ENCODE measurements at regions not wholly inside any gene's neighbourhood (a gene's known extent, or its start where the extent isn't known, plus 50 kb on each side); places are given as distances from the start of the nearest gene placed in this dataset.

GRCh38 chr1:38512024-38512767 lies 347.4 kb downstream of the RRAGC start:
- Histone ChIP-seq H2BK120ac (ENCODE audit: low read depth, low read length) (no peak overlapping the region), H2BK5ac (ENCODE audit: low read length) (no peak overlapping the region), H3K56ac (ENCODE audit: low read length) (no peak overlapping the region), H3K4me3 (ENCODE audit: low read length) (no peak overlapping the region), H3K4me2 (ENCODE audit: low read length) (no peak overlapping the region), H3K23ac (ENCODE audit: low read length) (no peak overlapping the region), H3K4me1 (ENCODE audit: control insufficient read depth, low read depth, low read length) (peaks cover 9% of the 10 kb centered on the region), H2BK15ac (replicated peaks; ENCODE audit: low read depth) (no peak overlapping the region), H3K9ac (ENCODE audit: low read length) (no peak overlapping the region), H3K18ac (ENCODE audit: low read length) (no peak overlapping the region), H3K36me3 (ENCODE audit: control insufficient read depth, insufficient read depth, low read length) (no peaks in the 10 kb centered on the region), H2AK5ac (ENCODE audit: low read length) (no peak overlapping the region), H3K79me2 (ENCODE audit: control insufficient read depth, insufficient read depth, low read length) (no peaks in the 10 kb centered on the region), H4K8ac (ENCODE audit: low read depth, low read length) (no peak overlapping the region), H3K27me3 (ENCODE audit: insufficient read depth, low read length, poor library complexity) (no peaks in the 10 kb centered on the region), H3K79me1 (ENCODE audit: low read length) (no peaks in the 10 kb centered on the region), H4K5ac (ENCODE audit: low read length) (no peak overlapping the region), H3K27ac (ENCODE audit: low read depth, low read length) (no peak overlapping the region), H3K4ac (ENCODE audit: low read depth, low read length) (no peak overlapping the region)
- DNase-seq, result peak; percentile 48
- WGBS (ENCODE audit: extremely low coverage, insufficient coverage, low lambda C conversion rate), result no CpG with 5 or more reads among the region's 5 CpGs

GRCh38 chr1:38508232-38508631 lies 351.3 kb downstream of the RRAGC start:
- Histone ChIP-seq H4K5ac (ENCODE audit: low read length) (no peak overlapping the region), H3K18ac (ENCODE audit: low read length) (no peak overlapping the region), H3K4me3 (ENCODE audit: low read length) (no peak overlapping the region), H3K4ac (ENCODE audit: low read depth, low read length) (no peak overlapping the region), H3K79me1 (ENCODE audit: low read length) (no peaks in the 10 kb centered on the region), H2BK15ac (replicated peaks; ENCODE audit: low read depth) (no peak overlapping the region), H2BK5ac (ENCODE audit: low read length) (no peak overlapping the region), H3K56ac (ENCODE audit: low read length) (no peak overlapping the region), H3K4me1 (ENCODE audit: control insufficient read depth, low read depth, low read length) (peaks cover 9% of the 10 kb centered on the region), H3K23ac (ENCODE audit: low read length) (no peak overlapping the region), H2AK5ac (ENCODE audit: low read length) (no peak overlapping the region), H4K8ac (ENCODE audit: low read depth, low read length) (no peak overlapping the region), H3K9ac (ENCODE audit: low read length) (no peak overlapping the region), H3K27me3 (ENCODE audit: insufficient read depth, low read length, poor library complexity) (no peaks in the 10 kb centered on the region), H3K36me3 (ENCODE audit: control insufficient read depth, insufficient read depth, low read length) (no peaks in the 10 kb centered on the region), H3K27ac (ENCODE audit: low read depth, low read length) (no peak overlapping the region), H3K4me2 (ENCODE audit: low read length) (no peak overlapping the region), H2BK120ac (ENCODE audit: low read depth, low read length) (no peak overlapping the region), H3K79me2 (ENCODE audit: control insufficient read depth, insufficient read depth, low read length) (no peaks in the 10 kb centered on the region)
- no CpG with 5 or more reads among the region's 6 CpGs for WGBS (ENCODE audit: extremely low coverage, insufficient coverage, low lambda C conversion rate)
- peak; percentile 88 for DNase-seq

DNA sequence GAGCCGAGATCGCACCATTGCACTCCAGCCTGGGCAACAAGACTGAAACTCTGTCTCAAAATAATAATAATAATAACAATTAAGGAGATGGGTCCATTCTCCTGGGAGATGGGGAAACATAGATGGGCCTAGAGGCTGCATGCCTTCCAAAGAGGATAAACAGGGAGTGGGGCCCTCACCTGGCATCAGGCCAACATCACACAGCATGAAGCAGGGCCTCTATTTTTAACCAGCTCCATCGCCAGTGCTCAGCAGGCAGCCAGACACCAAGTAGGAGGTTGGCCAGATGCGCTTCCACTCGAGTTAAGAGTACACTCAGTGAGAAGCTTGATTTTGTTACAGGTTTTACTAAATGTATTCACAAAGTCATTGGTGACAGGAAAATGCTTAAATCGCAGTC lies 352.0 kb downstream of the RRAGC start:
- H3K79me2 ChIP-seq (ENCODE audit: control insufficient read depth, insufficient read depth, low read length), result no peaks in the 10 kb centered on the region
- no peak overlapping the region for H3K23ac ChIP-seq (ENCODE audit: low read length)
- no peak overlapping the region for H2BK5ac ChIP-seq (ENCODE audit: low read length)
- H3K27me3 ChIP-seq (ENCODE audit: insufficient read depth, low read length, poor library complexity), result no peaks in the 10 kb centered on the region
- H3K36me3 ChIP-seq (ENCODE audit: control insufficient read depth, insufficient read depth, low read length), result no peaks in the 10 kb centered on the region
- H4K5ac ChIP-seq (ENCODE audit: low read length), result no peak overlapping the region
- peaks cover 9% of the 10 kb centered on the region for H3K4me1 ChIP-seq (ENCODE audit: control insufficient read depth, low read depth, low read length)
- no peak overlapping the region for H4K8ac ChIP-seq (ENCODE audit: low read depth, low read length)
- H3K56ac ChIP-seq (ENCODE audit: low read length), result no peak overlapping the region
- H3K9ac ChIP-seq (ENCODE audit: low read length), result no peak overlapping the region
- H3K18ac ChIP-seq (ENCODE audit: low read length), result no peak overlapping the region
- DNase-seq, result no peak
- no peak overlapping the region for H2AK5ac ChIP-seq (ENCODE audit: low read length)
- H3K4ac ChIP-seq (ENCODE audit: low read depth, low read length), result no peak overlapping the region
- H3K79me1 ChIP-seq (ENCODE audit: low read length), result no peaks in the 10 kb centered on the region
- H3K27ac ChIP-seq (ENCODE audit: low read depth, low read length), result no peak overlapping the region
- no peak overlapping the region for H3K4me3 ChIP-seq (ENCODE audit: low read length)
- H3K4me2 ChIP-seq (ENCODE audit: low read length), result no peak overlapping the region
- no peak overlapping the region for H2BK120ac ChIP-seq (ENCODE audit: low read depth, low read length)
- no peak overlapping the region for H2BK15ac ChIP-seq (replicated peaks; ENCODE audit: low read depth)
- WGBS (ENCODE audit: extremely low coverage, insufficient coverage, low lambda C conversion rate), result no CpG with 5 or more reads among the region's 6 CpGs

DNA sequence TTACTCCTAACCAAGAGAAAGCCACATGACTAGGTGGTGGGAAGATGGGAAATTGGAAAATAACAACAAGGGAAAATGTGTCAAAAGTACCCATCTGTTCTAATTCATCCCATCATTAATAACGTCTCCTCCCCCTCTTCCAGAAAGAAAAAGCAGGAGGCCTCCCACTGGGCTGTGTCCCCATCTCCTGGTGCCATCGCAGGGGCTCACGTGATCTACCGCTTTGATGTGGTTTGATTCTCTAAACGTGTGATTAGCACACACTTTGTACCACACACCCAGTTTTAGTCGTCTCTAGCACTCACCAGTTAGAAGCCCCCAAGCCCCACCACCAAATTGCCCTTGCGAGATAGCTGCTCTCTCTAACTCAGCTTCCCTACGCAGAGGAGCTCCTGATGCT lies 353.6 kb downstream of the RRAGC start:
- H3K4me3 ChIP-seq (ENCODE audit: low read length), result no peak overlapping the region
- no peak for DNase-seq
- H3K79me2 ChIP-seq (ENCODE audit: control insufficient read depth, insufficient read depth, low read length), result no peaks in the 10 kb centered on the region
- H3K18ac ChIP-seq (ENCODE audit: low read length), result no peak overlapping the region
- no peak overlapping the region for H3K4ac ChIP-seq (ENCODE audit: low read depth, low read length)
- no peak overlapping the region for H3K4me2 ChIP-seq (ENCODE audit: low read length)
- H3K36me3 ChIP-seq (ENCODE audit: control insufficient read depth, insufficient read depth, low read length), result no peaks in the 10 kb centered on the region
- no peak overlapping the region for H2BK120ac ChIP-seq (ENCODE audit: low read depth, low read length)
- no peak overlapping the region for H2BK15ac ChIP-seq (replicated peaks; ENCODE audit: low read depth)
- H3K79me1 ChIP-seq (ENCODE audit: low read length), result no peaks in the 10 kb centered on the region
- no peak overlapping the region for H3K9ac ChIP-seq (ENCODE audit: low read length)
- no CpG with 5 or more reads among the region's 8 CpGs for WGBS (ENCODE audit: extremely low coverage, insufficient coverage, low lambda C conversion rate)
- H3K27me3 ChIP-seq (ENCODE audit: insufficient read depth, low read length, poor library complexity), result no peaks in the 10 kb centered on the region
- no peak overlapping the region for H4K5ac ChIP-seq (ENCODE audit: low read length)
- H3K4me1 ChIP-seq (ENCODE audit: control insufficient read depth, low read depth, low read length), result peaks cover 10% of the 10 kb centered on the region
- H4K8ac ChIP-seq (ENCODE audit: low read depth, low read length), result no peak overlapping the region
- no peak overlapping the region for H2AK5ac ChIP-seq (ENCODE audit: low read length)
- no peak overlapping the region for H3K23ac ChIP-seq (ENCODE audit: low read length)
- no peak overlapping the region for H2BK5ac ChIP-seq (ENCODE audit: low read length)
- H3K56ac ChIP-seq (ENCODE audit: low read length), result no peak overlapping the region
- H3K27ac ChIP-seq (ENCODE audit: low read depth, low read length), result no peak overlapping the region

GRCh38 chr1:38502758-38503157 lies 356.8 kb downstream of the RRAGC start:
- Histone ChIP-seq H3K4ac (ENCODE audit: low read depth, low read length) (no peak overlapping the region), H3K36me3 (ENCODE audit: control insufficient read depth, insufficient read depth, low read length) (no peaks in the 10 kb centered on the region), H3K23ac (ENCODE audit: low read length) (no peak overlapping the region), H3K4me3 (ENCODE audit: low read length) (no peak overlapping the region), H3K4me1 (ENCODE audit: control insufficient read depth, low read depth, low read length) (peaks cover 5% of the 10 kb centered on the region), H2BK5ac (ENCODE audit: low read length) (no peak overlapping the region), H3K79me2 (ENCODE audit: control insufficient read depth, insufficient read depth, low read length) (no peaks in the 10 kb centered on the region), H4K8ac (ENCODE audit: low read depth, low read length) (no peak overlapping the region), H3K79me1 (ENCODE audit: low read length) (no peaks in the 10 kb centered on the region), H4K5ac (ENCODE audit: low read length) (no peak overlapping the region), H3K27me3 (ENCODE audit: insufficient read depth, low read length, poor library complexity) (no peaks in the 10 kb centered on the region), H3K56ac (ENCODE audit: low read length) (peak overlapping the region; percentile 59), H2AK5ac (ENCODE audit: low read length) (no peak overlapping the region), H2BK120ac (ENCODE audit: low read depth, low read length) (no peak overlapping the region), H3K9ac (ENCODE audit: low read length) (no peak overlapping the region), H3K27ac (ENCODE audit: low read depth, low read length) (no peak overlapping the region), H3K4me2 (ENCODE audit: low read length) (no peak overlapping the region), H3K18ac (ENCODE audit: low read length) (no peak overlapping the region), H2BK15ac (replicated peaks; ENCODE audit: low read depth) (no peak overlapping the region)
- peak; percentile 94 for DNase-seq
- no CpG with 5 or more reads among the region's 4 CpGs for WGBS (ENCODE audit: extremely low coverage, insufficient coverage, low lambda C conversion rate)

- Histone ChIP-seq H3K23ac (ENCODE audit: low read length) (no peak overlapping the region), H2BK5ac (ENCODE audit: low read length) (no peak overlapping the region), H3K27ac (ENCODE audit: low read depth, low read length) (no peak overlapping the region), H3K36me3 (ENCODE audit: control insufficient read depth, insufficient read depth, low read length) (no peaks in the 10 kb centered on the region), H3K79me1 (ENCODE audit: low read length) (no peaks in the 10 kb centered on the region), H3K4me2 (ENCODE audit: low read length) (no peak overlapping the region), H3K9ac (ENCODE audit: low read length) (no peak overlapping the region), H2BK120ac (ENCODE audit: low read depth, low read length) (no peak overlapping the region), H4K8ac (ENCODE audit: low read depth, low read length) (no peak overlapping the region), H2AK5ac (ENCODE audit: low read length) (no peak overlapping the region), H3K4ac (ENCODE audit: low read depth, low read length) (no peak overlapping the region), H3K27me3 (ENCODE audit: insufficient read depth, low read length, poor library complexity) (no peaks in the 10 kb centered on the region), H2BK15ac (replicated peaks; ENCODE audit: low read depth) (no peak overlapping the region), H3K79me2 (ENCODE audit: control insufficient read depth, insufficient read depth, low read length) (no peaks in the 10 kb centered on the region), H3K4me1 (ENCODE audit: control insufficient read depth, low read depth, low read length) (peaks cover 4% of the 10 kb centered on the region), H3K4me3 (ENCODE audit: low read length) (no peak overlapping the region), H4K5ac (ENCODE audit: low read length) (no peak overlapping the region), H3K56ac (ENCODE audit: low read length) (no peak overlapping the region), H3K18ac (ENCODE audit: low read length) (no peak overlapping the region)
- no CpG with 5 or more reads among the region's 2 CpGs for WGBS (ENCODE audit: extremely low coverage, insufficient coverage, low lambda C conversion rate)
- DNase-seq, result no peak
These were observed 358.7 kb downstream of the RRAGC start for GRCh38 chr1:38500891-38501290.
